SKM-1 treated with dmso at 0.1 percent for 144 hours (cell line): ENCODE measurements at regions not wholly inside any gene's neighbourhood (a gene's known extent, or its start where the extent isn't known, plus 50 kb on each side); places are given as distances from the start of the nearest gene placed in this dataset.
"Not testable (repeated sequence)": the region's sequence is repeated elsewhere in the genome, so short reads cannot be mapped to it uniquely, and the experiment has no call there.

Source experiments
- DNase-seq: peaks from one replicate; lab custom pipeline; 2025; ENCODE audit not compliant: unreplicated experiment; lab: John Stamatoyannopoulos, UW

- no peak for DNase-seq
Measured at GRCh38 chr2:186348200-186348599, 137.9 kb upstream of the ZC3H15 start.

DNA sequence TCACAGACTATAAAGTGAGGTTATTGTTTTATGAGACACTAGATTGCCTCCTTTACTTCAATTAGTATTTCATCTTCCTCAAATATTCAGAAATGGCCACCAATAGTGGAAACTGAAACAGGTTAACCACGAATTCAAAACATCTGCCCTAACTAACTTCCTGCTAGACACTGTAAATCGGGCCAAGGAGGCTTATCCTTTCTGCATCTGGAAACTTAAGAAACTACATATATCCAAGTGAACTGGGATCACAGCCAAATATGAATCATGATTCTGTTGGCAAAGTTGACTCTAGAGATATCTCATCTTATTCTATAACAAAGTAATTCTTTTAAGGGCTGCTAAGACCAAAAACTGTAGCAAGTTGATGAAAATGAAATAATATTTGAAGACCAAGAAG lies 136.6 kb upstream of the ZC3H15 start:
- DNase-seq, result no peak

DNA sequence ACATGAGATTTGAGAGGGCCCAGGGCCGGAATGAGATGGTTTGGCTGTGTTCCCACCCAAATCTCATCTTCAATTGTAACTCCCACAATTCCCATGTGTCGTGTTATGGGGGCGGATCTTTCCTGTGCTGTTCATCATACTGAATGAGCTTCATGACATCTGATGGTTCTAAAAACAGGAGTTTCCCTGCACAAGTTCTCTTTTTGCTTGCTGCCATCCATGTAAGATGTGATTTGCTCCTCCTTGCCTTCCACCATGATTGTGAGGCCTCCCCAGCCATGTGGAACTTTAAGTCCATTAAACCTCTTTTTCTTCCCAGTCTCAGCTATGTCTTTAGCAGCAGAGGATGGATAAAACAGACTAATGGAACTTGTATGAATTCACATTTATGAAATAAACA lies 131.9 kb upstream of the ZC3H15 start:
- DNase-seq, result not testable (repeated sequence)

- no peak for DNase-seq
Measured at GRCh38 chr2:186365406-186365805, 120.7 kb upstream of the ZC3H15 start.

GRCh38 chr2:186379052-186379451 lies 107.0 kb upstream of the ZC3H15 start:
- no peak for DNase-seq

- no peak for DNase-seq
Measured at GRCh38 chr2:186380805-186381204, 105.3 kb upstream of the ZC3H15 start.

GRCh38 chr2:186381573-186381972 lies 104.5 kb upstream of the ZC3H15 start:
- no peak for DNase-seq

DNA sequence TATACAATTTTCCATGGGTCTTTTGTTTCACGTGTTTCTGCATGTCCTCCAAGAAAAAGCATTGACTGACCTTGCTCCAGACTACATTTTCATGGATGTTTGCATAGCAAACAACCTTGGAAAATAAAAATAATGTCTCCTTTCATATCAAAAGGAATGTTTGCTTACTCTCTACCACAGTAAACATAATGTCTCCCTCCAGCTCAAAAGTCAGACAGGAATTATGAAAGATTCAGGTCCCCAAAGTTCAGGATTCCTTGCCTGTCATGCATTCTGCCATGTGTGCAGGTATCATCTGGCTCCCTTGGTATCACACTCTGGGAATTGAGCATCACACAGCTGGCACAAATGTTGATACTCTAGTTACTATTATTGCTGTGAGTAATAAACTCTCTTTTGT lies 103.1 kb upstream of the ZC3H15 start:
- no peak for DNase-seq

GRCh38 chr2:186384226-186384625 lies 101.8 kb upstream of the ZC3H15 start:
- DNase-seq, result no peak

GRCh38 chr2:186385638-186386201 lies 100.3 kb upstream of the ZC3H15 start:
- DNase-seq, result not testable (repeated sequence)

DNA sequence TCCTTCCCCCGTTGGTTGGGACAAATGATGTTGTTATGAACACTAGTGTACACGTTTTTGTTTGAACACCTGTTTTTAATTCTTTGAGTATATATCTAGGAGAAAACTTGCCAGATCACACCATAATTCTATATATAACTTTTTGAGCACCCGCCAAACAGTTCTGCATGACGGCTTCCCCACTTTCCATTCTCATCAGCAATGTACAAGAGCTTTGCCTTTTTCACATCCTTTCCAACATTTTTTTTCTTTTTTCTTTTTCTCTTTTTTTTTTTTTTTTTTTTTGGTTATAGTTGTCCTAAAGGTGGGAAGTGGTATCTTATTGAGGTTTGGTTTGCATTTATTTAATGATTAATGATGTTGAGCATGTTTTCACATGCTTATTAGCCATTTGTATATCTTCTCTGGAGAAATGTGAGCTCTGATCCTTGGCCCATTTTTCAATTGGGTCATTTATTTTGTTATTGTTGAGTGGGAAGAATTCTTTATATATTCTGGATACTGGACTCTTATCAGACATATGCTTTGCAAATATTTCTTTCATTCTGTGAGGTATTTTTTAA lies 86.9 kb upstream of the ZC3H15 start:
- no peak for DNase-seq

- no peak for DNase-seq
Measured at GRCh38 chr2:186405842-186406241, 80.2 kb upstream of the ZC3H15 start.

DNA sequence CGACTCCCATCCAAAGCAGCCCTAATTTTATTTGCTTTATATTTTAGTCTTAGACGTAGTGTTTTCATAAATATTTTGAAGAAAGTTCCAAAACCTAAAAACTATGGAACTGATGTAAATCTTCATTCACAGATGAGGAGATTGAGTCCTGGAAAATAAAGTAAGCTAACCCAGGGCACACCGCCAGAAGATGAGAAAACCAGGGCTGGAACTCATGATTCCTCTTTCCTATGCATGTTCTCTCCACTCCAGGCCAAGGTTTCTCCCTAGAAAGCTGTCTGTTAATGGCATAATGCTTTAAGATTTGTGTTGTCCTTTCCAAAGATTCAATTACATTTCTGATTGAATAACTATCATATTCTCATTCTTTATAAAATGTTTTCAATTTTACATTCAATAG lies 78.4 kb upstream of the ZC3H15 start:
- no peak for DNase-seq

DNA sequence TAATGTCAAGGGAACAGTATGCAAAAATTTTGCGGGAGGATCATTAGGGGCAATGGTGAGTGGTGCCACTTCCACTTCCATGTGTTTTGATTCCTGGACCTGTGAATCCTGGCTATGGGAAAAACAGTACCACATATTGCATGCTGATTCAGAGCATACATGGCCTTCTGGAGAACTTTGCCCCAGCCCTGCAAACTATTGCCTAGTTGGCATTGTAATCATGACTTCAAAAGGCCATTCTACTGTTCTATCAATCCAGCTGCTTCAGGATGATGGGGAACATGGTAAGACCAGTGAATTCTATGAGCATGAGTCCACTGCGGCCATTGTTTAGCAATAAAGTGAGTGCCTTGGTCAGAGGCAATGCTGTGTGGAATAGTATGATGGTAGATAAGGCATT lies 75.3 kb upstream of the ZC3H15 start:
- no peak for DNase-seq

DNA sequence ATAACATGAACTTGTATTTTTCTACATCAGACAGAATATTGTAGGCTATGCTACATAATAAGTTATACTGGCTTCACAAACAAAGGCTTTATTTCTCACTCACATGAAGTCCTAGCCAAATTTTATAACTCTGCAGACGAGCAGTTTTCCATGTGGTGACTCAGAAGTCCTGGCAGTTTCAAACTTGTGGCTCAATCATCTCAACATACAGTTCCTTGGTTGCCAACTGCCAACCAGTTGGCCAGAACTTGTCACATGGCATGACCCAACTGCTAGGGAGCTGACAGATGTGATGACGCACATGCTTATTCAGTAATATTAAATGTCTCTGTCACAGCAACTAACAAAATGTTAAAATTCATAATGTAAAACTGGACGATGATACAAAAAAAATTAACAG lies 63.8 kb upstream of the ZC3H15 start:
- DNase-seq, result no peak

DNA sequence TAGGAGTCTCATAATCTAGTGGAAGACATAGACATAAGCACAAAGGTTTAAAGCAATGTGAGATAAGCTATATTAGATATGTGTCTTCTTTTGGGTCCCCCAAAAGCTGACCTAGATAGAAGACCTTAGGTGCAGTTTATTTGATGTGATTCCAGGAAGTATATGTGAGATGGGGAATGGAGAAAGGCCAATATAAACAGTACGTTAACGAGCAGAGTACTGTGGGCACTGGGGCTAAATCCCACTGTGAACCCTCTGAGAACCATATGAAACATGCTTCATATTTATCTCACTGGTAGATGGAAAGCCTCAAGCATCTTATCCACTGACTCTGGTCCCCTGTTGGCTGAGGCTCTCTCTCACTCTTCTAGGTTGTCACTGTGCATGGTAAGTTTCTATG lies 62.6 kb upstream of the ZC3H15 start:
- DNase-seq, result no peak

- no peak for DNase-seq
Measured at GRCh38 chr2:186424265-186424664, 61.8 kb upstream of the ZC3H15 start.

- no peak for DNase-seq
Measured at GRCh38 chr2:186425576-186425975, 60.5 kb upstream of the ZC3H15 start.

GRCh38 chr2:186426153-186427016 lies 59.7 kb upstream of the ZC3H15 start:
- no peak for DNase-seq

- DNase-seq, result not testable (repeated sequence)
Measured at GRCh38 chr2:186427017-186427350, 59.1 kb upstream of the ZC3H15 start.

GRCh38 chr2:186427970-186428369 lies 58.1 kb upstream of the ZC3H15 start:
- no peak for DNase-seq

DNA sequence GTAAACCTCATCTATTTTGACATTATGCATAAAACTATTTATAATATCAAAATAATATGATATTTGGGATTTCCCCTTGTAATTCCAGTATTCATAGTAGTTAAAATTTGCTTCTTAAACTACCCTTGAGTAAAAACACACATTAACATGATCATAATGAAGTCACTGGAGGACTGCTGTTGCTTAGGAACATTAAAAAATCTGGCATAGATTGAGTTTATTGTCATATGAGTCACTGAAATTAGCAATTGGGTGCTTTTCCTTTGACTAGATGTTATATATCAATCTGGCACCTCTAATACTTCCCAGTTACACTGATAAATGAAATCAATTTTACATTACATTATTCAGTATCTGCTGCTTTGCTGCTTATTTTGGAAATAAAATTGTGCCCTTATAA lies 57.0 kb upstream of the ZC3H15 start:
- DNase-seq, result no peak

DNA sequence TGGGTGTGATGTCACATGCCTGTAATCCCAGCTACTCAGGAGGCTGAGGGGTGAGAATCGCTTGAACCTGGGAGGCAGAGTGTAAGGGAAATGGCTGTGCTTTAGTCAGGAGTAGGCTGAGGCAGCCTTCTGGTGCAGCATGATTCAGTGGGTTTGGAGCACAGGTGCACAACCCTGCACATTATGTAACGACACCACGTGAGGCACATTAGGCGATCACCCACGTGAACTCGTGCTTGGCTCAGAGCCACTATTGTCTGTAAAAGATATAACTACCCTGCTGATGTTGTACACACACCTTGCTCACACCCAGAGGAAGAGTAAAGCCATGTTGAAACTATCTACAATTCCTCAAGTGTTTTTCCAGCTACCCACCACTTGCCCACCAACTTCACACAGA lies 54.8 kb upstream of the ZC3H15 start:
- DNase-seq, result no peak
